HEK293 (cell line): ENCODE measurements at regions not wholly inside any gene's neighbourhood (a gene's known extent, or its start where the extent isn't known, plus 50 kb on each side); places are given as distances from the start of the nearest gene placed in this dataset.

Source experiments
- CTCF ChIA-PET: fragments of 350-600 bp; formaldehyde crosslinking; extraction: SDS; loops from one replicate; lab custom pipeline; 2021; ENCODE audit warnings: antibody characterized with exemption; lab: Yijun Ruan, JAX
- POLR2A ChIA-PET: fragments of 300-600 bp; formaldehyde crosslinking; extraction: SDS; loops from one replicate; lab custom pipeline; 2020; ENCODE audit warnings: antibody characterized with exemption, inconsistent platforms; lab: Yijun Ruan, JAX
- H3K27ac ChIP-seq: fragments of 200-500 bp; sonication (Bioruptor generic); 2 replicates; pipeline ENCODE4 v1.5.1; 2014; ENCODE audit warnings: low read depth, low read length, control low read depth, inconsistent platforms; ENCODE audit errors: extremely low read depth
- H3K36me3 ChIP-seq, 2 experiments: fragments of 200-500 bp in 1 of 2; sonication (Bioruptor generic) in 1 of 2; 1 replicate in 1 of 2; 2 replicates in 1 of 2; pipeline ENCODE4 v1.5.1; 2014 to 2017; ENCODE audit warnings: inconsistent platforms in 2 of 2, low read length in 2 of 2; ENCODE audit not compliant: control insufficient read depth in 2 of 2, insufficient read depth in 1 of 2
- H3K4me1 ChIP-seq: fragments of 200-500 bp; sonication (Bioruptor generic); 2 replicates; pipeline ENCODE4 v1.5.1; 2014; ENCODE audit warnings: mild to moderate bottlenecking, low read length, inconsistent platforms; ENCODE audit not compliant: control insufficient read depth, insufficient read depth
- H3K4me3 ChIP-seq: 2 replicates; pipeline ENCODE4 v1.5.1; 2011; ENCODE audit warnings: low read depth, mild to moderate bottlenecking, control low read depth, low read length, moderate library complexity
- H3K9me3 ChIP-seq: fragments of 200-500 bp; sonication (Bioruptor generic); 2 replicates; pipeline ENCODE4 v1.5.1; 2014; ENCODE audit warnings: low read depth, low read length, inconsistent platforms; ENCODE audit not compliant: control insufficient read depth, insufficient read depth
- MEIS1 ChIP-seq: sonication (generic); formaldehyde crosslinking; IDR thresholded peaks from 2 replicates; pipeline ENCODE4 v1.8.1; 2022; ENCODE audit warnings: missing genetic modification reagents, mild to moderate bottlenecking, borderline replicate concordance
- REPIN1 ChIP-seq: fragments of 450-650 bp; formaldehyde crosslinking; IDR thresholded peaks from 2 replicates; pipeline ENCODE4 v1.5.1; 2017; ENCODE audit warnings: missing biosample characterization, missing genetic modification characterization, low read depth
- SCRT1 ChIP-seq: fragments of 450-650 bp; formaldehyde crosslinking; IDR thresholded peaks from 2 replicates; pipeline ENCODE4 v1.5.1; 2016; ENCODE audit warnings: missing biosample characterization, missing genetic modification characterization, borderline replicate concordance
- SETDB1 ChIP-seq: IDR thresholded peaks from one replicate; pipeline ENCODE4 v1.6.1; 2017; ENCODE audit warnings: mild to moderate bottlenecking, low read length, moderate library complexity, mixed read lengths; ENCODE audit not compliant: insufficient read length
- SP7 ChIP-seq: fragments of 450-650 bp; formaldehyde crosslinking; IDR thresholded peaks from 2 replicates; pipeline ENCODE4 v1.5.1; 2016; ENCODE audit warnings: missing biosample characterization, missing genetic modification characterization
- ZBTB21 ChIP-seq: fragments of 450-650 bp; formaldehyde crosslinking; IDR thresholded peaks from 2 replicates; pipeline ENCODE4 v1.5.1; 2017; ENCODE audit warnings: missing biosample characterization, missing genetic modification characterization
- ZFP3 ChIP-seq: fragments of 450-650 bp; formaldehyde crosslinking; IDR thresholded peaks from 2 replicates; pipeline ENCODE4 v1.5.1; 2016; ENCODE audit warnings: low read depth, missing biosample characterization, missing genetic modification characterization
- ZFP69B ChIP-seq: fragments of 450-650 bp; formaldehyde crosslinking; IDR thresholded peaks from 2 replicates; pipeline ENCODE4 v1.5.1; 2016; ENCODE audit warnings: missing biosample characterization, missing genetic modification characterization
- ZIC2 ChIP-seq: fragments of 450-650 bp; formaldehyde crosslinking; IDR thresholded peaks from 2 replicates; pipeline ENCODE4 v1.5.1; 2016; ENCODE audit warnings: missing biosample characterization, missing genetic modification characterization
- ZNF138 ChIP-seq: fragments of 450-650 bp; formaldehyde crosslinking; IDR thresholded peaks from 2 replicates; pipeline ENCODE4 v1.5.1; 2016; ENCODE audit warnings: missing biosample characterization, missing genetic modification characterization, borderline replicate concordance
- ZNF140 ChIP-seq: fragments of 450-650 bp; formaldehyde crosslinking; IDR thresholded peaks from 2 replicates; pipeline ENCODE4 v1.5.1; 2016; ENCODE audit warnings: missing biosample characterization, missing genetic modification characterization
- ZNF16 ChIP-seq: fragments of 450-650 bp; formaldehyde crosslinking; IDR thresholded peaks from 2 replicates; pipeline ENCODE4 v1.5.1; 2016; ENCODE audit warnings: low read depth, missing biosample characterization, missing genetic modification characterization
- ZNF202 ChIP-seq: fragments of 450-650 bp; formaldehyde crosslinking; IDR thresholded peaks from 2 replicates; pipeline ENCODE4 v1.5.1; 2016; ENCODE audit warnings: missing biosample characterization, missing genetic modification characterization, borderline replicate concordance
- ZNF23 ChIP-seq: fragments of 450-650 bp; formaldehyde crosslinking; IDR thresholded peaks from 2 replicates; pipeline ENCODE4 v1.5.1; 2016; ENCODE audit warnings: missing biosample characterization, missing genetic modification characterization, borderline replicate concordance
- ZNF404 ChIP-seq: fragments of 450-650 bp; formaldehyde crosslinking; IDR thresholded peaks from 2 replicates; pipeline ENCODE4 v1.5.1; 2017; ENCODE audit warnings: missing biosample characterization, missing genetic modification characterization
- ZNF473 ChIP-seq: fragments of 450-650 bp; formaldehyde crosslinking; IDR thresholded peaks from 2 replicates; pipeline ENCODE4 v1.5.1; 2017; ENCODE audit warnings: missing biosample characterization, missing genetic modification characterization
- ZNF518A ChIP-seq: fragments of 450-650 bp; formaldehyde crosslinking; conservative IDR thresholded peaks from 2 replicates; pipeline ENCODE4 v1.5.1; 2016; ENCODE audit warnings: low read depth, missing biosample characterization, missing genetic modification characterization
- ZNF548 ChIP-seq: fragments of 450-650 bp; formaldehyde crosslinking; IDR thresholded peaks from 2 replicates; pipeline ENCODE4 v1.5.1; 2016; ENCODE audit warnings: missing biosample characterization, missing genetic modification characterization
- ZNF549 ChIP-seq: fragments of 450-650 bp; IDR thresholded peaks from 2 replicates; pipeline ENCODE4 v1.5.1; 2018; ENCODE audit warnings: missing biosample characterization, missing genetic modification characterization, mild to moderate bottlenecking, inconsistent platforms, moderate library complexity
- ZNF558 ChIP-seq: fragments of 450-650 bp; formaldehyde crosslinking; IDR thresholded peaks from 2 replicates; pipeline ENCODE4 v1.5.1; 2016; ENCODE audit warnings: missing biosample characterization, missing genetic modification characterization
- ZNF560 ChIP-seq: fragments of 450-650 bp; formaldehyde crosslinking; IDR thresholded peaks from 2 replicates; pipeline ENCODE4 v1.5.1; 2017; ENCODE audit warnings: missing biosample characterization, missing genetic modification characterization, borderline replicate concordance
- ZNF596 ChIP-seq: fragments of 450-650 bp; IDR thresholded peaks from 2 replicates; pipeline ENCODE4 v1.5.0; 2018; ENCODE audit warnings: missing biosample characterization, mild to moderate bottlenecking, missing genetic modification characterization, moderate library complexity
- ZNF701 ChIP-seq: fragments of 450-650 bp; formaldehyde crosslinking; IDR thresholded peaks from 2 replicates; pipeline ENCODE4 v1.5.1; 2016; ENCODE audit warnings: missing biosample characterization, missing genetic modification characterization
- ZNF776 ChIP-seq: fragments of 450-650 bp; formaldehyde crosslinking; IDR thresholded peaks from 2 replicates; pipeline ENCODE4 v1.5.0; 2017; ENCODE audit warnings: missing biosample characterization, missing genetic modification characterization, borderline replicate concordance
- ZSCAN5A ChIP-seq: fragments of 450-650 bp; formaldehyde crosslinking; IDR thresholded peaks from 2 replicates; pipeline ENCODE4 v1.5.1; 2016; ENCODE audit warnings: missing biosample characterization, missing genetic modification characterization
- ZXDB ChIP-seq: fragments of 450-650 bp; formaldehyde crosslinking; IDR thresholded peaks from 2 replicates; pipeline ENCODE4 v1.5.1; 2016; ENCODE audit warnings: missing biosample characterization, missing genetic modification characterization
- TF ChIP-seq, protein P1 (sequence below): fragments of 450-650 bp; formaldehyde crosslinking; IDR thresholded peaks from 2 replicates; pipeline ENCODE4 v1.5.1; 2016; ENCODE audit warnings: missing biosample characterization, missing genetic modification characterization

- no peaks in the 10 kb centered on the region for H3K9me3 ChIP-seq
- H3K4me3 ChIP-seq: no peak overlapping the region
- CTCF ChIA-PET: interaction anchor here (1.0 to 1.7 kb wide), 2 partner anchors 40 to 44 kb away, joined by 4 to 8 read pairs; no protein-coding TSS in a partner anchor
- H3K27ac ChIP-seq: no peak overlapping the region
- TF ChIP-seq ZNF473 (tag by site-specific recombination): no peak
- H3K36me3 ChIP-seq: no peaks in the 10 kb centered on the region
- POLR2A ChIA-PET: no interaction called here
- no peaks in the 10 kb centered on the region for H3K4me1 ChIP-seq
Observed at GRCh38 chr9:38131729-38132128, 62.7 kb upstream of the SHB start.

DNA sequence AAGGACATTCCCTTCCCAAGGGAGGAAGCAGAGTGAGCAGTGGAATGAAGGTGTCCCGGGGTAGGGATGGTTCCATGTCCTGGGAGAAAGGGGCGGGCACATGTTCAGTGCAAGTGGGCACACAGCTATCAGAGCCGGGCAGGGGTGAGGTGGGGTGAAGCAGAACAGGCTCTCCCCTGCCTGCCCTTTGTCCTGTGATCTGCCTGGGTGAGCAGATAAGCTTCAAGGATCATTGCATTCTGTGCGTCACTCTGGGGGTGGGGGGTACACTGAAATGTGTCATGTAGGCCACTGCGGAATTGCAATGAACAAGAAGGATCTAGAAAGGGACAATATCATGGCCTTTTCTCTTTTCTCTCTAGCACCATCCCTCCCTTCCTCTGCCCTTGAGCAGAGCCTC is 61.7 kb upstream of the SHB start:
- H3K4me1 ChIP-seq: no peaks in the 10 kb centered on the region
- ChIA-PET CTCF (interaction anchor here (1.0 kb wide), 1 partner anchor 217 kb away, joined by 3 read pairs; no protein-coding TSS in a partner anchor), POLR2A (no interaction called here)
- H3K36me3 ChIP-seq: no peaks in the 10 kb centered on the region
- no peak overlapping the region for H3K4me3 ChIP-seq
- TF ChIP-seq ZSCAN5A (tag by site-specific recombination) (no peak), SETDB1 (no peak), ZNF776 (no peak), ZNF138 (no peak), ZFP3 (tag by site-specific recombination) (no peak), ZNF518A (tag by site-specific recombination) (no peak), ZNF202 (tag by site-specific recombination) (no peak), MEIS1 (CRISPR knock-in tag) (no peak), ZNF560 (tag by site-specific recombination) (no peak), ZNF404 (no peak), ZNF701 (tag by site-specific recombination) (no peak), SP7 (no peak), SCRT1 (tag by site-specific recombination) (no peak), ZNF140 (tag by site-specific recombination) (no peak), ZNF16 (tag by site-specific recombination) (no peak)
- no peak overlapping the region for H3K27ac ChIP-seq
- H3K9me3 ChIP-seq: no peaks in the 10 kb centered on the region

DNA sequence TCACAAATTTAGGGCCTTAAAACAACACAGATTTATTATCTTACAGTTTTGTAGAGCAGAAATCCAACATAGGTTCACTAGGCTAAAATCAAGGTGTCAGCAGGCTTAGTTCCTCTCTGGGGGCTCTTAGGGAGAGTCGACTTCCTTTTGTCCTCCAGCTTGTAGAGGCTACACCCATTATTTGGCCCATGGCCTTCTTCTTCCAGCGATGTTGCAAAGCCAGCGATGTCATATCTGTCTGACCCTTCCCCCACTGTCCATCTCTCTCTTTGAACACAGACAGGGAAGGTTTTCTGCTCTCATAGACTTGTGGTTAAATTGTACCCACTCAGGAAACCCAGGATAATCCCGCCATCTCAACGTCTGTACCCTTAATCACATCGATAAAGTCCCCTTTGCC is 60.3 kb upstream of the SHB start:
- no peak overlapping the region for H3K27ac ChIP-seq
- H3K36me3 ChIP-seq: no peaks in the 10 kb centered on the region
- H3K4me3 ChIP-seq: no peak overlapping the region
- H3K9me3 ChIP-seq: no peaks in the 10 kb centered on the region
- ChIA-PET CTCF (interaction anchor here (0.7 kb wide), 1 partner anchor 208 kb away, joined by 3 read pairs; no protein-coding TSS in a partner anchor), POLR2A (no interaction called here)
- H3K4me1 ChIP-seq: no peaks in the 10 kb centered on the region
- TF ChIP-seq ZNF776 (no peak), ZNF596 (tag by site-specific recombination) (no peak), ZXDB (no peak), ZNF548 (no peak), ZNF558 (no peak), ZIC2 (tag by site-specific recombination) (no peak), ZNF23 (no peak), ZNF473 (tag by site-specific recombination) (no peak), ZNF549 (no peak), MEIS1 (CRISPR knock-in tag) (no peak), ZFP69B (tag by site-specific recombination) (no peak), REPIN1 (tag by site-specific recombination) (no peak), ZBTB21 (tag by site-specific recombination) (no peak)
- TF ChIP-seq, protein P1, sequence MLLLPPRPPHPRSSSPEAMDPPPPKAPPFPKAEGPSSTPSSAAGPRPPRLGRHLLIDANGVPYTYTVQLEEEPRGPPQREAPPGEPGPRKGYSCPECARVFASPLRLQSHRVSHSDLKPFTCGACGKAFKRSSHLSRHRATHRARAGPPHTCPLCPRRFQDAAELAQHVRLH: no peak
